ENCODE measurements at regions not wholly inside any gene's neighbourhood (a gene's known extent, or its start where the extent isn't known, plus 50 kb on each side); places are given as distances from the start of the nearest gene placed in this dataset.

DNA sequence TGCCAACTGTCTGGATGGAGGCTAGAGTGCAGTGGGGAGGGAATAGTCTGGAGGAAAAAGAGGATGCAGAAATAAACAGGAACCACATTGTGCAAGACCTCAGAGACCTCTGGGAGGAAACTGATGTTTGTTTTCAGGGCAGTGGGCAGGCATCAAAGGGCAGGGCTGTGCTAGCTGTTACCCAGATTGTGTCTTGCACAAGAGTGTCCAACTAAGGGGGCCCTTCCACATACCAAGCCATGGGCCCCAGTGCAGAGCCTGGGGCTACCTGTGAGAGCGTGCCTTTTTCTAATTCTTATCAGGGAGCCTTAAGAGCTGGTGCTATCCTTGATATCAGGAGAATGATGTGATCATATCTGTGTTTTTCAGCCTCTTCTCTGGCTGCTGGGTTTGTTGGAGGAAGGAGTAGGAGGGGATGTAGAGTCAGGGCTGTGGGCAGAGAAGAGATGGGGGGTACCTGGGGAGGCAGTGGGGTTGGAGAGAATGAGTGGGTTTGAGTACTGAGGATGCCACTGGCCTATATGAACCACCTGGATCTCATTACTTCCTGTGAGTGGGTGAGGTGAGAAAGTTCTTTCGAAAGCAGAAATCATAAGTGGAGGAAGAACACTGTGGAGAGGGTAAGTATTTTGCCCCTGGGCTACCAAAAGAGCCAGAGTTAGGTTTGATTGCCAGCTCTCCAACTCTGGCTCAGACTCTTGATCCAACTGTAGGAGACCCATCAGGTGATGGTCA lies 259.2 kb upstream of the CRY1 start (continued):
- TF ChIP-seq, protein P1, sequence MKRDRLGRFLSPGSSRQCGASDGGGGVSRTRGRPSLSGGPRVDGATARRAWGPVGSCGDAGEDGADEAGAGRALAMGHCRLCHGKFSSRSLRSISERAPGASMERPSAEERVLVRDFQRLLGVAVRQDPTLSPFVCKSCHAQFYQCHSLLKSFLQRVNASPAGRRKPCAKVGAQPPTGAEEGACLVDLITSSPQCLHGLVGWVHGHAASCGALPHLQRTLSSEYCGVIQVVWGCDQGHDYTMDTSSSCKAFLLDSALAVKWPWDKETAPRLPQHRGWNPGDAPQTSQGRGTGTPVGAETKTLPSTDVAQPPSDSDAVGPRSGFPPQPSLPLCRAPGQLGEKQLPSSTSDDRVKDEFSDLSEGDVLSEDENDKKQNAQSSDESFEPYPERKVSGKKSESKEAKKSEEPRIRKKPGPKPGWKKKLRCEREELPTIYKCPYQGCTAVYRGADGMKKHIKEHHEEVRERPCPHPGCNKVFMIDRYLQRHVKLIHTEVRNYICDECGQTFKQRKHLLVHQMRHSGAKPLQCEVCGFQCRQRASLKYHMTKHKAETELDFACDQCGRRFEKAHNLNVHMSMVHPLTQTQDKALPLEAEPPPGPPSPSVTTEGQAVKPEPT (CRISPR knock-in tag; IDR thresholded peaks at IDR 0.05; ENCODE audit: low read depth): no peak
- TF ChIP-seq, protein P2, sequence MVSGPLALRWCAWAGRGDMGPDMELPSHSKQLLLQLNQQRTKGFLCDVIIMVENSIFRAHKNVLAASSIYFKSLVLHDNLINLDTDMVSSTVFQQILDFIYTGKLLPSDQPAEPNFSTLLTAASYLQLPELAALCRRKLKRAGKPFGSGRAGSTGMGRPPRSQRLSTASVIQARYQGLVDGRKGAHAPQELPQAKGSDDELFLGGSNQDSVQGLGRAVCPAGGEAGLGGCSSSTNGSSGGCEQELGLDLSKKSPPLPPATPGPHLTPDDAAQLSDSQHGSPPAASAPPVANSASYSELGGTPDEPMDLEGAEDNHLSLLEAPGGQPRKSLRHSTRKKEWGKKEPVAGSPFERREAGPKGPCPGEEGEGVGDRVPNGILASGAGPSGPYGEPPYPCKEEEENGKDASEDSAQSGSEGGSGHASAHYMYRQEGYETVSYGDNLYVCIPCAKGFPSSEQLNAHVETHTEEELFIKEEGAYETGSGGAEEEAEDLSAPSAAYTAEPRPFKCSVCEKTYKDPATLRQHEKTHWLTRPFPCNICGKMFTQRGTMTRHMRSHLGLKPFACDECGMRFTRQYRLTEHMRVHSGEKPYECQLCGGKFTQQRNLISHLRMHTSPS (CRISPR knock-in tag; IDR thresholded peaks at IDR 0.05; ENCODE audit: low read depth): peak; percentile 95
- TF ChIP-seq, protein P3, sequence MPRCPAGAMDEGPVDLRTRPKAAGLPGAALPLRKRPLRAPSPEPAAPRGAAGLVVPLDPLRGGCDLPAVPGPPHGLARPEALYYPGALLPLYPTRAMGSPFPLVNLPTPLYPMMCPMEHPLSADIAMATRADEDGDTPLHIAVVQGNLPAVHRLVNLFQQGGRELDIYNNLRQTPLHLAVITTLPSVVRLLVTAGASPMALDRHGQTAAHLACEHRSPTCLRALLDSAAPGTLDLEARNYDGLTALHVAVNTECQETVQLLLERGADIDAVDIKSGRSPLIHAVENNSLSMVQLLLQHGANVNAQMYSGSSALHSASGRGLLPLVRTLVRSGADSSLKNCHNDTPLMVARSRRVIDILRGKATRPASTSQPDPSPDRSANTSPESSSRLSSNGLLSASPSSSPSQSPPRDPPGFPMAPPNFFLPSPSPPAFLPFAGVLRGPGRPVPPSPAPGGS (CRISPR knock-in tag; IDR thresholded peaks at IDR 0.05): no peak; the same call in 1 of the 2 replicates
- TF ChIP-seq KLF16 (CRISPR knock-in tag; IDR thresholded peaks at IDR 0.05) (peak in 1 of 2 experiments; percentile 88; a peak in 2 of 4 replicates), MTA1 (CRISPR knock-in tag; IDR thresholded peaks at IDR 0.05; ENCODE audit: borderline replicate concordance) (peak; percentile 75; the same call in 1 of the 2 replicates), ISL2 (CRISPR knock-in tag; IDR thresholded peaks at IDR 0.05) (peak; percentile 93), ZNF552 (CRISPR knock-in tag; IDR thresholded peaks at IDR 0.05; ENCODE audit: borderline replicate concordance) (no peak), RFX5 (IDR thresholded peaks at IDR 0.05; ENCODE audit: low read depth, low read length) (no peak), ZNF263 (CRISPR knock-in tag; IDR thresholded peaks at IDR 0.05) (peak; percentile 26; the same call in 1 of the 2 replicates), CBX2 (IDR thresholded peaks at IDR 0.05; ENCODE audit: low read depth, low read length) (no peak), CBX2 (CRISPR knock-in tag; IDR thresholded peaks at IDR 0.05; ENCODE audit: low read depth) (no peak), HOXA3 (CRISPR knock-in tag; IDR thresholded peaks at IDR 0.05) (peak; percentile 69; the same call in 1 of the 2 replicates), FOXK1 (CRISPR knock-in tag; IDR thresholded peaks at IDR 0.05; ENCODE audit: borderline replicate concordance, low read depth) (peak; percentile 92), ZNF550 (CRISPR knock-in tag; IDR thresholded peaks at IDR 0.05; ENCODE audit: borderline replicate concordance) (no peak), ISX (CRISPR knock-in tag; conservative IDR thresholded peaks at IDR 0.05) (no peak), ONECUT2 (CRISPR knock-in tag; IDR thresholded peaks at IDR 0.05) (no peak), YEATS4 (CRISPR knock-in tag; IDR thresholded peaks at IDR 0.05; ENCODE audit: borderline replicate concordance) (no peak; the same call in 1 of the 2 replicates), PHF20 (CRISPR knock-in tag; IDR thresholded peaks at IDR 0.05) (no peak), ZNF746 (CRISPR knock-in tag; IDR thresholded peaks at IDR 0.05) (peak; percentile 90), ZNF230 (CRISPR knock-in tag; IDR thresholded peaks at IDR 0.05) (0 out of 2 replicates have a peak, but pooled peaks have one; percentile 56), KLF11 (CRISPR knock-in tag; IDR thresholded peaks at IDR 0.05) (peak; percentile 63; the same call in 1 of the 2 replicates), SRSF1 (optimal IDR thresholded peaks at IDR 0.05; ENCODE audit: low read depth, low read length) (no peak), ARHGAP35 (CRISPR knock-in tag; IDR thresholded peaks at IDR 0.05; ENCODE audit: borderline replicate concordance) (no peak)
- TF ChIP-seq, protein P4, sequence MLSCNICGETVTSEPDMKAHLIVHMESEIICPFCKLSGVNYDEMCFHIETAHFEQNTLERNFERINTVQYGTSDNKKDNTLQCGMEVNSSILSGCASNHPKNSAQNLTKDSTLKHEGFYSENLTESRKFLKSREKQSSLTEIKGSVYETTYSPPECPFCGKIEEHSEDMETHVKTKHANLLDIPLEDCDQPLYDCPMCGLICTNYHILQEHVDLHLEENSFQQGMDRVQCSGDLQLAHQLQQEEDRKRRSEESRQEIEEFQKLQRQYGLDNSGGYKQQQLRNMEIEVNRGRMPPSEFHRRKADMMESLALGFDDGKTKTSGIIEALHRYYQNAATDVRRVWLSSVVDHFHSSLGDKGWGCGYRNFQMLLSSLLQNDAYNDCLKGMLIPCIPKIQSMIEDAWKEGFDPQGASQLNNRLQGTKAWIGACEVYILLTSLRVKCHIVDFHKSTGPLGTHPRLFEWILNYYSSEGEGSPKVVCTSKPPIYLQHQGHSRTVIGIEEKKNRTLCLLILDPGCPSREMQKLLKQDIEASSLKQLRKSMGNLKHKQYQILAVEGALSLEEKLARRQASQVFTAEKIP (CRISPR knock-in tag; IDR thresholded peaks at IDR 0.05; ENCODE audit: borderline replicate concordance): no peak
